ENCODE measurements at regions not wholly inside any gene's neighbourhood (a gene's known extent, or its start where the extent isn't known, plus 50 kb on each side); places are given as distances from the start of the nearest gene placed in this dataset.
A peak's percentile ranks its signal among the peaks of the same experiment; 100 is the strongest.

DNA sequence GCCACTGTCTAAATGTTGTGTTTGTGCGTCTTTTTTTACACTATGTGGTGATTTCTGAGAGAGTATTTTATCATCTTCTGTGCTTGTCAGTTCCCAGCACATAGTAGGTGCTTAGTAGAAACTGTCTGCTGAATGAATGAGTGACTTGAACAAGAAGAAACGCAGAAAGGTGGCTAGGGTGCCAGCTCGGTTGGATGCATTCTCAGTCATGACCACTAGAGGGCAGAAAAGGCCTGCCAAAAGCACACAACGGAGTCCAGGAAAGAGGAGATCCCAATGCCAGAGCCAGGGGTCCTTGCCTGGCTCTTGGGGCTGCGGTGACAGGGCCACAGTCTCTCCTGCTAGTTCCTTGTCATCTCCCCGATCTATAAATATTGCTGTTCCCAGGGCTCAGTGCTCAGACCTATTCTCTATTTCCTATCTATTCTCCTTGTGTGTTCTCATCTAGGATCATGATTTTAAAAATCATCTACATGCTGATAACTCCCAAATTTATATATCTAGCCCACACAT is 57.3 kb upstream of the CCL1 start:
- peak; percentile 78 for DNase-seq (ENCODE audit: low spot score)

DNA sequence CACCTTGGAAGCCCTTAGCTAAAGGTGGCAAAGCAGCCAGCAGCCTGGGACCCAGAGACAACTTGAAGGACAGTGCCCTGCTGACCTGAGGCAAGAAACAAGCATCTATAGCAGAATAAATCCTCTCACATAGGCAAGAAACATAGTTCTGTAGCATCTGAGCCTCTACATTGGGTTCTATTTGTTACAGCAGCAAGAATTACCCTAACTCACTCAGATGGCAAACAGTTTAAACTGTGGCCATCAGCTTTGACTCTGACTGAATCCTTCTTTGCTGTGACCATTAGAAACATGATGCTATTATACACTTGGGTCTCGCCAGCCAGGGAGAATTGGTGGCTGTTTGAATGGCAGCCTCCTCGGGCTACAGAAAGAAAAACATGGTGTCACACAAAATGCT is 53.1 kb upstream of the CCL1 start:
- no peak for DNase-seq (ENCODE audit: low spot score)

DNA sequence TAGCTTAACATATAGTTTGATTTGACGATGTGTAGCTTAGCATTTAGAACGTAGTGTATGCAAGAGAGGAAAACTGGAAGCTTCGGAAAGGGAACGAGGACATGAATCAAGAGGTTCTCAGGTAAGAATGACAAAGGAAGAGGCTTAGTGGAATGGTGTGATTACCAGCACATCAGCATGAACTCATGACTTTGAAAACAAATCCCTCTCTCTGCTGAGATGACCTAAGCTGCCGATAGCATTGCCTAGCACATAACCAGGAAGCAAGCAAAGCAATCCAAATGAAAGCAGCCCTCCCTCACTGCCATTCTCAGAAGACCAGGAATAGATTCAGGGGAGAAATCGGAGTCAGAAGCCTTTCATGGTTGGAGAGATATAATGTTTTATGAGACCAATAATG is 51.3 kb upstream of the CCL1 start:
- no peak for DNase-seq (ENCODE audit: low spot score)

DNA sequence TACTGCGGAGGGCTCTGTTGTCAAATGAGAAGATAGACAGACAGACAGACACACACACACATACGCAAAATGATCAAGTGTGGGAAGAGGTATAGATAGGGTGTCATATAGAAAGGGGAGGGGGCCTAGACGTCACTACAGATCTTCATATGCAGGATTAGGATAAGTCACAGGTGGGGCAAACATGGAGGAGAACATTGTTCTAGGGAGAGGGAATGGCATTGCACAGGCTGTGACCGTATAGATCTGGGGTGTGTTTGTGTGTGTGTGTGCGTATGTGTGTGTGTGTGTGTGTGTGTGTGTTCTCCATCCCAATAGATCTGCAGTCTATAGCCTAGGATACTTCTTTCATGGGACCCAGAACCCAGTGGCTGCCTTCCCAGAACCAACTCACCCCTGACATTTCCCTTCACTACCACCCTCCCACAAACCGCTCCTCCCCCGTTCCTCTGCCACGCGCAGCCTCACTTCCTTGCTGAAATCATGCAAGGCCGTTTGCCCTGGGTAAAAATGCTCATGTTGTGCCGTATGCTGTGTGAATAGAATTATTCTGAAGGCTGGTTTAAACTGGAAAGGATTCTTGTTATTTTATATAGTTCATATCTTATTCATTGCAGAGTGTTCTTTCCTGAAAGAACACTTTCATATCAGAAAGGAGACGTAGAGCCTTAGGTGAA is 50.5 kb upstream of the CCL1 start:
- no peak for DNase-seq (ENCODE audit: low spot score)

DNA sequence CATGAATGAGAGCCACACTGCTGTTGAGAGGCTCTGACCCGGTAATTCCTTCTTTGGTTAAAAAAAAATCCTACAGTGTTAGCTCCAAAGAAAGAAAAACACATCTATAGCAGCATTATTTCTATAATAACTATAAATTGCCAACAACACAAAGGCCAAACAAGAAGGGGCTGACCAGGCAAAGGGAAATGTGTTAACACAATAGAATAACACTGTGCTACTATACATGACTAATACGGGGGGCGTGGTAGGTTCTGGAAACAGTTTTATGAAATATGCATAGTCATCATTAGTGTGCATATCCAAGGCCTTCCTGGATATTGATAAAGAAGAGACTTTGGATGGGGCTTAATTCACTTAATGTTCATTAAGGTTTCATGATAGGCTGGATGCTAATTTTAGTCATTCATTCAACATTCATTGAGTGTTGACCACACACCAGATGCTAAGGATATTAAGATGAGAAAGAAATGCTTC is 50.0 kb upstream of the CCL1 start:
- no peak for DNase-seq (ENCODE audit: low spot score)
